GM23338 (cell line): ENCODE measurements at regions not wholly inside any gene's neighbourhood (a gene's known extent, or its start where the extent isn't known, plus 50 kb on each side); places are given as distances from the start of the nearest gene placed in this dataset.

ENCODE experiments used
- ATAC-seq: fragments of 200-7000 bp; cut with Tn5 transposase; 3 replicates; pipeline ENCODE4 v1.9.1; 2020
- DNase-seq: peaks from one replicate; pipeline ENCODE4 v3.0.0-alpha.2; 2015; ENCODE audit warnings: low spot score
- H2AFZ ChIP-seq: fragments of 200-600 bp; sonication (generic); 2 replicates; pipeline ENCODE4 v1.8.0; 2016; ENCODE audit warnings: antibody characterized with exemption, mild to moderate bottlenecking, moderate library complexity
- H3F3A ChIP-seq: fragments of 200-600 bp; sonication (generic); replicated peaks from 2 replicates; pipeline ENCODE4 v1.8.0; 2017; ENCODE audit warnings: antibody characterized with exemption, mixed run types, low read depth
- H3K27ac ChIP-seq: fragments of 200-600 bp; sonication (generic); 2 replicates; pipeline ENCODE4 v1.6.1; 2016; ENCODE audit warnings: low read depth
- H3K27me3 ChIP-seq: fragments of 200-600 bp; sonication (generic); 2 replicates; pipeline ENCODE4 v1.8.0; 2016; ENCODE audit warnings: mild to moderate bottlenecking, mixed run types, moderate library complexity; ENCODE audit not compliant: insufficient read depth
- H3K36me3 ChIP-seq: fragments of 200-600 bp; sonication (generic); 2 replicates; pipeline ENCODE4 v1.8.0; 2016; ENCODE audit warnings: mild to moderate bottlenecking; ENCODE audit not compliant: insufficient read depth
- H3K4me1 ChIP-seq: fragments of 200-600 bp; sonication (generic); 2 replicates; pipeline ENCODE4 v1.8.0; 2016; ENCODE audit warnings: mild to moderate bottlenecking, moderate library complexity; ENCODE audit not compliant: insufficient read depth
- H3K4me2 ChIP-seq: fragments of 200-600 bp; sonication (generic); 2 replicates; pipeline ENCODE4 v1.7.1; 2017; ENCODE audit warnings: mixed run types
- H3K4me3 ChIP-seq: fragments of 200-600 bp; sonication (generic); 2 replicates; pipeline ENCODE4 v1.6.1; 2016; ENCODE audit warnings: mixed run types
- H3K79me2 ChIP-seq: fragments of 200-600 bp; sonication (generic); replicated peaks from 2 replicates; pipeline ENCODE4 v1.8.0; 2017; ENCODE audit warnings: mild to moderate bottlenecking; ENCODE audit not compliant: insufficient read depth
- H3K9me2 ChIP-seq: fragments of 200-600 bp; sonication (generic); 2 replicates; pipeline ENCODE4 v1.8.0; 2017; ENCODE audit not compliant: insufficient read depth
- H4K20me1 ChIP-seq: fragments of 200-600 bp; sonication (generic); replicated peaks from 2 replicates; pipeline ENCODE4 v1.8.0; 2017; ENCODE audit warnings: mild to moderate bottlenecking; ENCODE audit not compliant: insufficient read depth
- H3K27ac Mint-ChIP-seq: 2 replicates; pipeline ENCODE4 v1.8.0; 2020; ENCODE audit warnings: inconsistent platforms, mild to moderate bottlenecking, moderate library complexity, mixed read lengths
- H3K27me3 Mint-ChIP-seq: 3 replicates; pipeline ENCODE4 v1.8.0; 2022; ENCODE audit warnings: low read depth, mild to moderate bottlenecking, moderate library complexity, mixed read lengths, inconsistent platforms; ENCODE audit not compliant: insufficient read depth, poor library complexity
- H3K36me3 Mint-ChIP-seq: 3 replicates; pipeline ENCODE4 v1.8.0; 2021; ENCODE audit warnings: low read depth, mild to moderate bottlenecking, inconsistent platforms, moderate library complexity, mixed read lengths
- H3K4me1 Mint-ChIP-seq: 3 replicates; pipeline ENCODE4 v1.8.0; 2020; ENCODE audit warnings: mild to moderate bottlenecking, inconsistent platforms, mixed read lengths
- H3K4me3 Mint-ChIP-seq: 3 replicates; pipeline ENCODE4 v1.8.0; 2021; ENCODE audit warnings: moderate library complexity, mild to moderate bottlenecking, inconsistent platforms, mixed read lengths
- H3K9me3 Mint-ChIP-seq: 3 replicates; pipeline ENCODE4 v1.8.0; 2020; ENCODE audit warnings: moderate library complexity, mild to moderate bottlenecking, inconsistent platforms, mixed read lengths
- CREB1 ChIP-seq: fragments of 250-450 bp; sonication (Bioruptor Pico); IDR thresholded peaks from 2 replicates; pipeline ENCODE4 v1.5.0; 2020; ENCODE audit warnings: low read depth, mild to moderate bottlenecking, moderate library complexity
- EZH2phosphoT487 ChIP-seq: fragments of 200-600 bp; sonication (generic); IDR thresholded peaks from one replicate; pipeline ENCODE4 v1.8.1; 2018; ENCODE audit warnings: antibody characterized with exemption; ENCODE audit not compliant: unreplicated experiment
- JUNB ChIP-seq: IDR thresholded peaks from one replicate; pipeline ENCODE4 v1.6.1; 2016; ENCODE audit warnings: antibody characterized with exemption; ENCODE audit not compliant: unreplicated experiment
- NANOG ChIP-seq: IDR thresholded peaks from 2 replicates; pipeline ENCODE4 v1.6.1; 2016; ENCODE audit warnings: antibody characterized with exemption, borderline replicate concordance
- POLR2AphosphoS5 ChIP-seq: IDR thresholded peaks from 2 replicates; pipeline ENCODE4 v1.6.1; 2016; ENCODE audit warnings: antibody characterized with exemption, low read depth
- STAT1 ChIP-seq: IDR thresholded peaks from one replicate; pipeline ENCODE4 v1.6.1; 2016; ENCODE audit warnings: antibody characterized with exemption; ENCODE audit not compliant: unreplicated experiment
- ZNF114 ChIP-seq: fragments of 250-450 bp; sonication (Bioruptor Pico); IDR thresholded peaks from 2 replicates; pipeline ENCODE4 v1.5.0; 2020; ENCODE audit warnings: mild to moderate bottlenecking, moderate library complexity
- TF ChIP-seq, protein P1 (sequence below), 2 experiments: fragments of 200-600 bp in 1 of 2; sonication (generic) in 1 of 2; conservative IDR thresholded peaks; 2 replicates each; pipeline versions ENCODE4 v1.5.1 to v1.6.1; 2016 to 2017; ENCODE audit warnings: antibody characterized with exemption in 2 of 2, low read depth in 2 of 2, mild to moderate bottlenecking in 2 of 2, moderate library complexity in 1 of 2
- TF ChIP-seq, protein P2 (sequence below): IDR thresholded peaks from one replicate; pipeline ENCODE4 v1.6.1; 2018; ENCODE audit warnings: antibody characterized with exemption; ENCODE audit not compliant: unreplicated experiment
- TF ChIP-seq, protein P3 (sequence below): IDR thresholded peaks from 2 replicates; pipeline ENCODE4 v1.6.1; 2016; ENCODE audit warnings: antibody characterized with exemption

DNA sequence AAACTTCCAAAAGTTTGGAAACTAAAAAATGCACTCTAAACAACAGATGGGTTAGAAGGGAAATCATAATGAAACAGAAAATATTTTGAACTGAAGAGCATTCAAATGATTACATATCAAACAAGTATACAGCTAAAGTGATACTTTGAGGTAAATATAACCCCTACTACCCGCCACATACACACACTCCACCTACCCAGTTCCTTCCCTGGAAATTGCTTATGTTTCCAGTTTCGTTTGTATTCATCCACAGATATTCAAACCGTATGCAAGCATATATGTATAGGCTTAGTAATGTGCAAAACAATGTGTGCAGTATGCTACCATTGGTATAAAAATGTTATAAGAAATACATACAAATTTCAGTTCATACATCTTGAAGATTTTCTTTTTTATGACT is 95.5 kb downstream of the SMIM20 start (continued):
- TF ChIP-seq, protein P1, sequence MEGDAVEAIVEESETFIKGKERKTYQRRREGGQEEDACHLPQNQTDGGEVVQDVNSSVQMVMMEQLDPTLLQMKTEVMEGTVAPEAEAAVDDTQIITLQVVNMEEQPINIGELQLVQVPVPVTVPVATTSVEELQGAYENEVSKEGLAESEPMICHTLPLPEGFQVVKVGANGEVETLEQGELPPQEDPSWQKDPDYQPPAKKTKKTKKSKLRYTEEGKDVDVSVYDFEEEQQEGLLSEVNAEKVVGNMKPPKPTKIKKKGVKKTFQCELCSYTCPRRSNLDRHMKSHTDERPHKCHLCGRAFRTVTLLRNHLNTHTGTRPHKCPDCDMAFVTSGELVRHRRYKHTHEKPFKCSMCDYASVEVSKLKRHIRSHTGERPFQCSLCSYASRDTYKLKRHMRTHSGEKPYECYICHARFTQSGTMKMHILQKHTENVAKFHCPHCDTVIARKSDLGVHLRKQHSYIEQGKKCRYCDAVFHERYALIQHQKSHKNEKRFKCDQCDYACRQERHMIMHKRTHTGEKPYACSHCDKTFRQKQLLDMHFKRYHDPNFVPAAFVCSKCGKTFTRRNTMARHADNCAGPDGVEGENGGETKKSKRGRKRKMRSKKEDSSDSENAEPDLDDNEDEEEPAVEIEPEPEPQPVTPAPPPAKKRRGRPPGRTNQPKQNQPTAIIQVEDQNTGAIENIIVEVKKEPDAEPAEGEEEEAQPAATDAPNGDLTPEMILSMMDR (conservative IDR thresholded peaks at IDR 0.05; ENCODE audit: low read depth in 2 of 2): no peak
- TF ChIP-seq JUNB (no peak), POLR2AphosphoS5 (no peak)
- TF ChIP-seq, protein P2, sequence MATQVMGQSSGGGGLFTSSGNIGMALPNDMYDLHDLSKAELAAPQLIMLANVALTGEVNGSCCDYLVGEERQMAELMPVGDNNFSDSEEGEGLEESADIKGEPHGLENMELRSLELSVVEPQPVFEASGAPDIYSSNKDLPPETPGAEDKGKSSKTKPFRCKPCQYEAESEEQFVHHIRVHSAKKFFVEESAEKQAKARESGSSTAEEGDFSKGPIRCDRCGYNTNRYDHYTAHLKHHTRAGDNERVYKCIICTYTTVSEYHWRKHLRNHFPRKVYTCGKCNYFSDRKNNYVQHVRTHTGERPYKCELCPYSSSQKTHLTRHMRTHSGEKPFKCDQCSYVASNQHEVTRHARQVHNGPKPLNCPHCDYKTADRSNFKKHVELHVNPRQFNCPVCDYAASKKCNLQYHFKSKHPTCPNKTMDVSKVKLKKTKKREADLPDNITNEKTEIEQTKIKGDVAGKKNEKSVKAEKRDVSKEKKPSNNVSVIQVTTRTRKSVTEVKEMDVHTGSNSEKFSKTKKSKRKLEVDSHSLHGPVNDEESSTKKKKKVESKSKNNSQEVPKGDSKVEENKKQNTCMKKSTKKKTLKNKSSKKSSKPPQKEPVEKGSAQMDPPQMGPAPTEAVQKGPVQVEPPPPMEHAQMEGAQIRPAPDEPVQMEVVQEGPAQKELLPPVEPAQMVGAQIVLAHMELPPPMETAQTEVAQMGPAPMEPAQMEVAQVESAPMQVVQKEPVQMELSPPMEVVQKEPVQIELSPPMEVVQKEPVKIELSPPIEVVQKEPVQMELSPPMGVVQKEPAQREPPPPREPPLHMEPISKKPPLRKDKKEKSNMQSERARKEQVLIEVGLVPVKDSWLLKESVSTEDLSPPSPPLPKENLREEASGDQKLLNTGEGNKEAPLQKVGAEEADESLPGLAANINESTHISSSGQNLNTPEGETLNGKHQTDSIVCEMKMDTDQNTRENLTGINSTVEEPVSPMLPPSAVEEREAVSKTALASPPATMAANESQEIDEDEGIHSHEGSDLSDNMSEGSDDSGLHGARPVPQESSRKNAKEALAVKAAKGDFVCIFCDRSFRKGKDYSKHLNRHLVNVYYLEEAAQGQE: no peak

DNA sequence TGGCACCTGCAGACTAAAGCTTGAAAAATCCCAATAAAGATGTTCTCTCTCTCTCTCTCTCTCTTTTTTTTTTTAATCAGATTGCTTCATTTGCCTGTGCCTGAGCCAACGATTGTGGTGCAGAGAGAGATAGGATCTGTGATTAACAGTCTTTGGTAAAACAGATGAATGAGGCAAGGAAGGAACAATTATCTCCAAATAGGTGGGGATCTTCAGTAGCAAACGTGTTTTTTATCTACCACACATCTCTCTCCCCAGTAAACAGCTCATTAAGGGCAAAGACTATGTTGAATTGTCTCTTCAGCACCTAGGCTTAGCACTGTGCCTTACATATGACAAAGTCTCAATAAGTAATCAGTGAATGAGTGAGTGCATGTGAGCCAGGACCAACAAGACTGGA is 96.3 kb downstream of the SMIM20 start:
- no peak for DNase-seq
- H3K36me3 ChIP-seq: no peaks in the 10 kb centered on the region; the same call in 1 of the 2 replicates
- H3K4me1 ChIP-seq: no peaks in the 10 kb centered on the region
- H3K27ac ChIP-seq: no peak overlapping the region
- Mint-ChIP-seq H3K4me1 (peaks cover 12% of the 10 kb centered on the region), H3K36me3 (peaks cover 3% of the 10 kb centered on the region; the same call in 1 of the 3 replicates), H3K9me3 (peaks cover 11% of the 10 kb centered on the region; the same call in 2 of the 3 replicates), H3K27me3 (peaks cover 1% of the 10 kb centered on the region), H3K27ac (no peak overlapping the region), H3K4me3 (no peak overlapping the region)
- TF ChIP-seq, protein P3, sequence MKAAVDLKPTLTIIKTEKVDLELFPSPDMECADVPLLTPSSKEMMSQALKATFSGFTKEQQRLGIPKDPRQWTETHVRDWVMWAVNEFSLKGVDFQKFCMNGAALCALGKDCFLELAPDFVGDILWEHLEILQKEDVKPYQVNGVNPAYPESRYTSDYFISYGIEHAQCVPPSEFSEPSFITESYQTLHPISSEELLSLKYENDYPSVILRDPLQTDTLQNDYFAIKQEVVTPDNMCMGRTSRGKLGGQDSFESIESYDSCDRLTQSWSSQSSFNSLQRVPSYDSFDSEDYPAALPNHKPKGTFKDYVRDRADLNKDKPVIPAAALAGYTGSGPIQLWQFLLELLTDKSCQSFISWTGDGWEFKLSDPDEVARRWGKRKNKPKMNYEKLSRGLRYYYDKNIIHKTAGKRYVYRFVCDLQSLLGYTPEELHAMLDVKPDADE: no peak
- TF ChIP-seq, protein P2: no peak
- TF ChIP-seq POLR2AphosphoS5 (no peak), ZNF114 (CRISPR knock-in tag) (no peak), STAT1 (no peak), JUNB (no peak), NANOG (no peak), CREB1 (CRISPR knock-in tag) (no peak), EZH2phosphoT487 (no peak)
- TF ChIP-seq, protein P1 (conservative IDR thresholded peaks at IDR 0.05; ENCODE audit: low read depth in 2 of 2): no peak
- H3K4me3 ChIP-seq: no peak overlapping the region
- peaks cover 3% of the 10 kb centered on the region; the same call in 1 of the 2 replicates for H3K9me2 ChIP-seq
- no peaks in the 10 kb centered on the region for H4K20me1 ChIP-seq
- no peaks in the 10 kb centered on the region for H3F3A ChIP-seq
- H3K4me2 ChIP-seq: no peak overlapping the region
- no peak for ATAC-seq
- H3K79me2 ChIP-seq: no peaks in the 10 kb centered on the region
- H3K27me3 ChIP-seq: no peaks in the 10 kb centered on the region
- H2AFZ ChIP-seq: no peak overlapping the region
